T-cell (primary cell): ENCODE measurements at regions not wholly inside any gene's neighbourhood (a gene's known extent, or its start where the extent isn't known, plus 50 kb on each side); places are given as distances from the start of the nearest gene placed in this dataset.

ENCODE experiments used
- ATAC-seq, 4 experiments: fragments of 200-7000 bp in 3 of 4; fragments of 150-1000 bp in 1 of 4; cut with Tn5 transposase; replicated peaks in 1 of 4; 1 replicate in 3 of 4; 2 replicates in 1 of 4; pipeline ENCODE4 v1.10.0; 2021; ENCODE audit warnings: moderate library complexity in 3 of 4, mild to moderate bottlenecking in 2 of 4, moderate number of reproducible peaks in 1 of 4
- CTCF ChIA-PET, 2 donors: fragments of 300-600 bp; sonication (Branson Sonifier 250); formaldehyde crosslinking; loops; one replicate each; lab custom pipeline; 2022; ENCODE audit warnings: antibody characterized with exemption in 2 of 2; lab: Charles Lee
- POLR2A ChIA-PET, 2 donors: fragments of 300-600 bp; sonication (Branson Sonifier 250); formaldehyde crosslinking; loops; one replicate each; lab custom pipeline; 2022; ENCODE audit warnings: antibody characterized with exemption in 2 of 2; lab: Charles Lee
- DNase-seq, 35 experiments: peaks; one replicate each; pipeline versions ENCODE4 v3.0.0 to v3.0.0-alpha.2; 2013 to 2023
- H3K27ac ChIP-seq: one replicate; pipeline ENCODE4 v1.5.1; 2013; ENCODE audit warnings: low read length
- H3K27me3 ChIP-seq, 2 experiments: replicated peaks in 1 of 2; 1 replicate in 1 of 2; 2 replicates in 1 of 2; pipeline versions ENCODE4 v1.6.1 to v1.7.0; 2013; ENCODE audit warnings: low read length in 1 of 2, mixed read lengths in 1 of 2; ENCODE audit not compliant: control insufficient read depth in 2 of 2, insufficient read depth in 2 of 2; ENCODE audit errors: extremely low read depth in 1 of 2
- H3K36me3 ChIP-seq, 2 donors: 1 replicate in 1 of 2; 2 replicates in 1 of 2; pipeline versions ENCODE4 v1.6.1 to v1.7.0; 2013; ENCODE audit warnings: low read length in 1 of 2; ENCODE audit not compliant: control insufficient read depth in 2 of 2, insufficient read depth in 1 of 2; ENCODE audit errors: extremely low read depth in 1 of 2
- H3K4me1 ChIP-seq, 2 experiments: 1 replicate in 1 of 2; 2 replicates in 1 of 2; pipeline versions ENCODE4 v1.6.1 to v1.7.0; 2013; ENCODE audit warnings: low read length in 2 of 2, mixed read lengths in 1 of 2; ENCODE audit not compliant: insufficient read depth in 2 of 2, control insufficient read depth in 1 of 2; ENCODE audit errors: extremely low read depth in 1 of 2
- H3K4me3 ChIP-seq, 2 donors: 1 replicate in 1 of 2; 2 replicates in 1 of 2; pipeline versions ENCODE4 v1.5.1 to v1.7.0; 2013; ENCODE audit warnings: mild to moderate bottlenecking in 2 of 2, low read length in 1 of 2, moderate library complexity in 1 of 2; ENCODE audit not compliant: control insufficient read depth in 1 of 2; ENCODE audit errors: extremely low read depth in 1 of 2
- H3K9me3 ChIP-seq: 2 replicates; pipeline ENCODE4 v1.7.0; 2013
- H3K27ac Mint-ChIP-seq, 2 donors: one replicate each; pipeline ENCODE4 v1.8.0; 2020 to 2021; ENCODE audit warnings: mild to moderate bottlenecking in 2 of 2, mixed read lengths in 2 of 2
- H3K27me3 Mint-ChIP-seq, 2 donors: one replicate each; pipeline ENCODE4 v1.8.0; 2021 to 2022; ENCODE audit warnings: mixed read lengths in 2 of 2
- H3K36me3 Mint-ChIP-seq: one replicate; pipeline ENCODE4 v1.8.0; 2021; ENCODE audit warnings: mixed read lengths
- H3K4me1 Mint-ChIP-seq, 3 donors: one replicate each; pipeline ENCODE4 v1.8.0; 2020 to 2022; ENCODE audit warnings: mixed read lengths in 3 of 3, mild to moderate bottlenecking in 1 of 3
- H3K4me3 Mint-ChIP-seq, 3 donors: one replicate each; pipeline ENCODE4 v1.8.0; 2020 to 2022; ENCODE audit warnings: mild to moderate bottlenecking in 3 of 3, mixed read lengths in 3 of 3, moderate library complexity in 3 of 3
- H3K9me3 Mint-ChIP-seq, 3 donors: one replicate each; pipeline ENCODE4 v1.8.0; 2020 to 2022; ENCODE audit warnings: mixed read lengths in 3 of 3
- WGBS: methylation state at CpG from one replicate; pipeline ENCODE4 v1.1.5; 2013; ENCODE audit warnings: missing lambda C conversion rate; ENCODE audit not compliant: insufficient coverage; 5-methylcytosine and 5-hydroxymethylcytosine counted together

GRCh38 chr19:32038021-32038920 lies 307.1 kb upstream of the ZNF507 start:
- Mint-ChIP-seq H3K27me3 (peaks cover 24% of the 10 kb centered on the region in 2 donors), H3K36me3 (no peaks in the 10 kb centered on the region), H3K4me3 (no peak overlapping the region), H3K4me1 (peaks cover 0 to 5% (median 5%) of the 10 kb centered on the region in 3 donors), H3K27ac (no peak overlapping the region), H3K9me3 (peaks cover 0 to 3% (median 0%) of the 10 kb centered on the region in 3 donors)
- no peaks in the 10 kb centered on the region for H3K9me3 ChIP-seq
- ChIA-PET POLR2A (no interaction called here), CTCF (interaction anchor here in 1 of 2 donors (0.5 kb wide), 1 partner anchor 184 kb away, joined by 5 read pairs; no protein-coding TSS in a partner anchor)
- H3K36me3 ChIP-seq: no peaks in the 10 kb centered on the region
- no peak overlapping the region for H3K27ac ChIP-seq
- WGBS: 62% methylated on average over 3 of the region's 13 CpGs
- peaks cover 5 to 9% of the 10 kb centered on the region in 2 experiments for H3K27me3 ChIP-seq
- H3K4me1 ChIP-seq: peaks cover 0 to 4% of the 10 kb centered on the region in 2 experiments
- no peak for ATAC-seq
- no peak overlapping the region for H3K4me3 ChIP-seq
- DNase-seq: no peak

DNA sequence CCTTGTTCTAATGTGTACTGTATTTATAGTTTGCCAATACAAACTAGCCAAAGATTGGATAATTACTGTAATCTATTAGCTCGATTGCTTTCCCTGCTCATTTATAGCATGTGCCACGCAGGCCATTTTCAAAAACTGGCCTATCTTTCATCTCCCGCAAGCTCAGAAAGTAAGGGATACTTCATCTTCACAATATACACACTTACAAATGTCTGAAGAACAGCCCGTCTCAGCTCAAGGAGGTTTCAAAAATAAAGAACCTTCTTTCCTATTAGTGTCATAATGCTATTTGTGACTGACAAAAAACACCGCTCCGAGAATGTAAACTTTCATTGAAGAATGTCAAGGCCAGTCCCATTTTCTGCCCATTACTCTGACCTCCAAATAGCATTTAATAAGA lies 306.4 kb upstream of the ZNF507 start:
- H3K4me1 Mint-ChIP-seq: peaks cover 0 to 5% (median 5%) of the 10 kb centered on the region in 3 donors
- CTCF ChIA-PET: no interaction called here
- no peak for DNase-seq
- Histone ChIP-seq H3K27ac (no peak overlapping the region), H3K36me3 (no peaks in the 10 kb centered on the region), H3K9me3 (no peaks in the 10 kb centered on the region), H3K4me3 (no peak overlapping the region), H3K4me1 (peaks cover 0 to 4% of the 10 kb centered on the region in 2 experiments), H3K27me3 (peaks cover 5 to 13% of the 10 kb centered on the region in 2 experiments)
- no peak overlapping the region for H3K4me3 Mint-ChIP-seq
- 58% methylated on average over 3 of the region's 6 CpGs for WGBS
- peaks cover 0 to 3% (median 0%) of the 10 kb centered on the region in 3 donors for H3K9me3 Mint-ChIP-seq
- peaks cover 31% of the 10 kb centered on the region in 2 donors for H3K27me3 Mint-ChIP-seq
- no peaks in the 10 kb centered on the region for H3K36me3 Mint-ChIP-seq
- POLR2A ChIA-PET: no interaction called here
- H3K27ac Mint-ChIP-seq: no peak overlapping the region
- ATAC-seq: no peak

- no peak for DNase-seq
- H3K4me1 Mint-ChIP-seq: peaks cover 0 to 5% (median 5%) of the 10 kb centered on the region in 3 donors
- POLR2A ChIA-PET: no interaction called here
- no peak overlapping the region for H3K27ac Mint-ChIP-seq
- H3K36me3 Mint-ChIP-seq: no peaks in the 10 kb centered on the region
- H3K4me1 ChIP-seq: peaks cover 0 to 4% of the 10 kb centered on the region in 2 experiments
- peaks cover 5 to 16% of the 10 kb centered on the region in 2 experiments for H3K27me3 ChIP-seq
- no peaks in the 10 kb centered on the region for H3K36me3 ChIP-seq
- no peak overlapping the region for H3K27ac ChIP-seq
- ATAC-seq: no peak
- no peaks in the 10 kb centered on the region for H3K9me3 ChIP-seq
- WGBS: 100% methylated on average over 1 of the region's 13 CpGs
- H3K4me3 ChIP-seq: no peak overlapping the region
- CTCF ChIA-PET: no interaction called here
- H3K9me3 Mint-ChIP-seq: peaks cover 0 to 3% (median 0%) of the 10 kb centered on the region in 3 donors
- H3K4me3 Mint-ChIP-seq: no peak overlapping the region
- peaks cover 34 to 35% of the 10 kb centered on the region in 2 donors for H3K27me3 Mint-ChIP-seq
These were observed 306.0 kb upstream of the ZNF507 start for GRCh38 chr19:32039440-32039839.

DNA sequence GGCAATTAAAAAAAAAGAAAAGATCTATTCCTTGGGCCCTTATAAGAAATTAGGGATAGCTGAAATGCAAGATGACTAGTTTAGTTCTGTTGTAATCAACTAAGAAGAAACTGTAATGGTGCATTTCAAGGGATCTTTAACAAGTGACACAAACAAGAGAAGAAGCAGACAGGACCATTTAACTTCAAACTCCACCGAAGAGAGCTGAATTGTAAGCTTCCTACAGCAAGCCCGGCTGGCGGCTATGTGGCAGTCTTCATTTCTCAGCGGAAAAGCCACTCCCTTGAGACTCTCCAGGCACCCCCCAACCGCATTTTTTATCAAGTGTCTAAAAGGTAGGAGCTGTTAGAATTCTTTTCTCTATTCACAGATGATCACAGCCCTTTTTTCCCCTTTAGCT lies 305.2 kb upstream of the ZNF507 start:
- peaks cover 0 to 3% (median 0%) of the 10 kb centered on the region in 3 donors for H3K9me3 Mint-ChIP-seq
- Histone ChIP-seq H3K4me3 (no peak overlapping the region), H3K4me1 (peaks cover 0 to 4% of the 10 kb centered on the region in 2 experiments), H3K27me3 (peaks cover 5 to 21% of the 10 kb centered on the region in 2 experiments), H3K27ac (no peak overlapping the region), H3K36me3 (no peaks in the 10 kb centered on the region), H3K9me3 (no peaks in the 10 kb centered on the region)
- peaks cover 30 to 39% of the 10 kb centered on the region in 2 donors for H3K27me3 Mint-ChIP-seq
- WGBS: no CpG with 5 or more reads among the region's 5 CpGs
- no peak overlapping the region for H3K4me3 Mint-ChIP-seq
- no peak for ATAC-seq
- ChIA-PET CTCF (no interaction called here), POLR2A (no interaction called here)
- no peaks in the 10 kb centered on the region for H3K36me3 Mint-ChIP-seq
- DNase-seq: no peak
- H3K4me1 Mint-ChIP-seq: peaks cover 0 to 5% (median 5%) of the 10 kb centered on the region in 3 donors
- H3K27ac Mint-ChIP-seq: no peak overlapping the region

DNA sequence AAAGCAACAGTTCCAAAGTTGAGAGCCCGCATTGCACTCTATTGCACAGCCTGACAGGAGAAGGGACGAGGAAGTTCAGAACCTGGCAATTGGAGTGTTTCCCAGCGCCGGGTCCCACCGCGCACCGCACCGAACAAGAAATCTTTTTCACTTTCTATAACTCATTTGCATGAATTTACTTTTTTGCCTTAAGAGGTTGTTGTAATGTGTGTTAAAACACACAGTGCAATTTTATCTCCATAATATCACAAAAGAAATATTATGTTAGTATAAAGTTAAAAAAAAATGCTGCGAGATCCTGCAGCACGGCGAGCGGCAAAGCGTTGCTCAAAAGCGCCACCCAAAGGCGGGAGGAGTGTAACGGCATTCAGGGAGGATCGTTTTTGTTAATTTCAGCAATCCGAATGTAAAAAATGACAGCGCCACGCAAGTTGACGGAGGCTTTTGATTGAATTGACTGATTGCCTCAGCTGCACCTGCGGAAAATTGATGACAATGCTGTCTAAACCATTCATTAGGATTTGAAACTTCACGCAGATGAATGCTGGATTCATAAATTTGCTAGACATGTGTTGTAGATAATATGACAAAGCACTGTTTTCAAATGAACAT lies 303.6 kb upstream of the ZNF507 start:
- Histone ChIP-seq H3K9me3 (no peaks in the 10 kb centered on the region), H3K4me1 (peaks cover 0 to 4% of the 10 kb centered on the region in 2 experiments), H3K4me3 (peak overlapping the region in 1 of 2 donors; percentile 57), H3K36me3 (no peaks in the 10 kb centered on the region), H3K27ac (no peak overlapping the region), H3K27me3 (peaks cover 5 to 24% of the 10 kb centered on the region in 2 experiments)
- peaks cover 0 to 5% (median 5%) of the 10 kb centered on the region in 3 donors for H3K4me1 Mint-ChIP-seq
- ChIA-PET CTCF (no interaction called here), POLR2A (no interaction called here)
- H3K4me3 Mint-ChIP-seq: peak overlapping the region in 1 of 3 donors; percentile 45
- peaks cover 40 to 46% of the 10 kb centered on the region in 2 donors for H3K27me3 Mint-ChIP-seq
- peaks cover 0 to 3% (median 0%) of the 10 kb centered on the region in 3 donors for H3K9me3 Mint-ChIP-seq
- H3K27ac Mint-ChIP-seq: no peak overlapping the region
- ATAC-seq (no peak), DNase-seq (peak in 6 of 35 experiments; percentile 1 to 8 (median 6))
- no peaks in the 10 kb centered on the region for H3K36me3 Mint-ChIP-seq
- under 1% methylated on average over 15 of the region's 23 CpGs for WGBS

- H3K9me3 ChIP-seq: no peaks in the 10 kb centered on the region
- no peak for ATAC-seq
- H3K4me3 ChIP-seq: no peak overlapping the region
- peaks cover 0 to 21% of the 10 kb centered on the region in 2 experiments for H3K27me3 ChIP-seq
- H3K4me3 Mint-ChIP-seq: no peak overlapping the region
- H3K9me3 Mint-ChIP-seq: peaks cover 0 to 5% (median 5%) of the 10 kb centered on the region in 3 donors
- 82% methylated on average over 2 of the region's 5 CpGs for WGBS
- peaks cover 33 to 35% of the 10 kb centered on the region in 2 donors for H3K27me3 Mint-ChIP-seq
- no peaks in the 10 kb centered on the region for H3K4me1 Mint-ChIP-seq
- CTCF ChIA-PET: no interaction called here
- no peaks in the 10 kb centered on the region for H3K36me3 ChIP-seq
- no peak overlapping the region for H3K27ac ChIP-seq
- DNase-seq: no peak
- H3K4me1 ChIP-seq: no peaks in the 10 kb centered on the region
- no peaks in the 10 kb centered on the region for H3K36me3 Mint-ChIP-seq
- POLR2A ChIA-PET: no interaction called here
- H3K27ac Mint-ChIP-seq: no peak overlapping the region
These were observed 297.6 kb upstream of the ZNF507 start for GRCh38 chr19:32047788-32048187.
